GM19328 (cell line): ENCODE measurements at regions not wholly inside any gene's neighbourhood (a gene's known extent, or its start where the extent isn't known, plus 50 kb on each side); places are given as distances from the start of the nearest gene placed in this dataset.
"Not testable (repeated sequence)": the region's sequence is repeated elsewhere in the genome, so short reads cannot be mapped to it uniquely, and the experiment has no call there.

Experiments
- ATAC-seq: cut with Tn5 transposase; IDR thresholded peaks from one replicate; pipeline ENCODE4 v1.9.1; 2021; ENCODE audit warnings: mild to moderate bottlenecking, moderate library complexity; ENCODE audit not compliant: unreplicated experiment

DNA sequence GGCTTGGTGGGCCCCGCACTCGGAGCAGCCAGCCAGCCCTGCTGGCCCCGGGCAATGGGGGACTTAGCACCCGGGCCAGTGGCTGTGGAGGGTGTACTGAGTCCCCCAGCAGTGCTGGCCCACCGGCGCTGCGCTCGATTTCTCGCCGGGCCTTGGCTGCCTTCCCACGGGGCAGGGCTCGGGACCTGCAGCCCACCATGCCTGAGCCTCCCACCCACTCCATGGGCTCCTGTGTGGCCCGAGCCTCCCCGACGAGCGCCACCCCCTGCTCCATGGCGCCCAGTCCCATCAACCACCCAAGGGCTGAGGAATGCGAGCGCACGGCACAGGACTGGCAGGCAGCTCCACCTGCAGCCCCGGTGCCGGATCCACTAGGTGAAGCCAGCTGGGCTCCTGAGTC lies 202.2 kb downstream of the ZC3H11B start:
- ATAC-seq, result not testable (repeated sequence)

GRCh38 chr1:219405531-219406331 lies 207.2 kb downstream of the ZC3H11B start:
- ATAC-seq, result no peak

GRCh38 chr1:219404629-219405028 lies 208.3 kb downstream of the ZC3H11B start:
- ATAC-seq, result no peak

DNA sequence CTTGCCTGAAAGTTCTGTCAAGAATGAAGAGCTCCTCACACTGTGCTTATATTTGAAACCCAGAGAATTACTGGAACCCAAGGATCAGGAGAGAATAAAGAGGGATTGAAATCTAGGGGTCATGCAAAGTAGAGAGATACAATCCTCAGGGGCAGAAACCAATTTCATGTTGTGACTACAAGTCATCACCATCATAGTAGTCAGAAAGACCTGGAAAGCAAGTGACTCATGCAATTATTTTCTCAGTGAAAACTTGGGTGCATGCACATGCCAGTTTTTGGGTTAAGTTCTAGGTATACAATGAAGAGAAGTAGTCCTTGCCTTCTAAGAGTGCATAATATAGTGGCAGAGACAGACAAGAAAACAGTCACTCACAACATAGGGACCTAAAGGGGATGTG lies 210.0 kb downstream of the ZC3H11B start:
- no peak for ATAC-seq

- ATAC-seq, result no peak
These were observed 210.9 kb downstream of the ZC3H11B start for GRCh38 chr1:219401724-219402625.

- ATAC-seq, result no peak
These were observed 213.5 kb downstream of the ZC3H11B start for GRCh38 chr1:219399446-219399845.

DNA sequence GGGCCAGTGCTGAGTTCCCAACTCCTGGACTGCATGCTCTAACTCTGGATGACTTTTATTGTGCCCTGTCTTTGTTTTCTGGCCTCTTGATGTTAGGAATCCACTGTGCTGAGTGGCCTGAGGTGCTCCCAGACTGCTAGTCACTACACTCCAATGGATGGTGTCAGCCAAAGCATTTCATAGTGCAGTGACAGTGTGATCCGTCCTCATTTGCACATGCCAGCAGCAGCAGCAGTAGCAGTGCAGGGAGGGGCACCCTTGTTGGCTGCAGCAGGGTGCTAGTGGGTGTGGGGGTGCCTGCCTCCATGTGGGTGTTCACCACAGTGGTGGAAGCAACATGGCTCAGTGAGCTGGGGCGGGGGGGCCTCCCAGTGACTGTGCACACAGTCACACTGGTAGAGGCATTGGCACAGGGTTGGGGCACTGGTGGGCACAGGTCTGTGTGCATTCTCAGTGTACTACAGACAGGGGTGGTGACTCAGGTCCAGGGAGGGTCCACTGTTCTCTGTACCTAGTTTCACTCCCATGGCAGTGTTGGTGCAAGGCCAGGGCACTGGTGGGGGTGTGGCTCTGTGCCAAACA lies 214.0 kb downstream of the ZC3H11B start:
- no peak for ATAC-seq

DNA sequence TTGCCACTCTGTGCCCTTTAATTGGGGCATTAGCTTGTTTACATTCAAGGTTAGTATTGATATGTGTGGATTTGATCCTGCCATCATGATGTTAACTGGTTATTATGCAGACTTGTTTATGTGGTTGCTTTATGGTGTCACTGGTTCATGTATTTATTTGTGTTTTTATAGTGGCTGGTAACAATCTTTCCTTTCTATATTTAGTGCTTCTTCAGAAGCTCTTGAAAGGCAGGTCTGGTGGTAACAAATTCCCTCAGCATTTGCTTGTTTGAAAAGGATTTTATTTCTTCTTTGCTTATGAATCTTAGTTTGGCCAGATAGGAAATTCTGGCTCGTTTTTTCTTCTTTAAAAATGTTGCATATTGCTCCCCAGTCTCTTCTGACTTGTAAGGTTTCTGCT lies 215.4 kb downstream of the ZC3H11B start:
- no peak for ATAC-seq

DNA sequence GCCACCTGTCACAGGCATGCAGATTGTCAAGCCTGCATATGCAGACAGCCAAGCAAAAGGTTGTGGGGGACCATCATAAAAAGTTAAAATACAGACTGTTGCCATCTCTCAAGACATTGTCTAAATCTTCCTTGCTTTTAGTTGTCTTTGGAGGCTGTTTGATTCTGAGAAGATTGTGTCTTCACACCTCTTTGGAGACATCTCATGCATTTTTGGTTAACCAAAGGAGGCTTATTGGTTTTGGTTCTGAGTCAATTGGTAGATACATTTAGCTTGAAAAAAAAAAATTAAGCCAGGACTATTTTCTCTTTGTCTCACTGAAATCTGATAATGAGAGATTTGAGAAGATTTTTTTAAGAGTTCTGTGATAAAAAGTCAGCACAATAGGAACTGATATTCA lies 217.6 kb downstream of the LYPLAL1 start:
- ATAC-seq, result no peak

- no peak for ATAC-seq
These were observed 213.5 kb downstream of the LYPLAL1 start for GRCh38 chr1:219387211-219387610.

- peak; percentile 93 for ATAC-seq
These were observed 212.2 kb downstream of the LYPLAL1 start for GRCh38 chr1:219385787-219386427.

- no peak for ATAC-seq
These were observed 209.6 kb downstream of the LYPLAL1 start for GRCh38 chr1:219383281-219383680.

DNA sequence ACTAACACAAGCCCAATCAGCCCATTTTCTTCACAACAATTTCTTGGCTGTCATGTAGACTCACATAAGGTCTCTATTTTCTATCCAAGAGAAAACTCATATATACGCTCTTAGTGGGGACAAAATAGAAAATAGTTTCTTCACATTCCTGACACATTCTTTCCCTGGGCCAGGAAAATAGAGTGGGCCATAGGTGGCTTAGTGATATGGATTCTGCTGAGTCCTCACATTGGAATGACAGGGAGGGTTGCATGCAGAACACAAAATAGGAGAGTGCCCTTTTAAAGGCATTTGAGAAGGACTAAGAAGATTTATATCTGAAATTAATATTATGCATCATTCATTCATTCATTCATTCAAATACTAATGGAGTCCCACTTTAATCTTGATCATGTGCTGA lies 207.7 kb downstream of the LYPLAL1 start:
- no peak for ATAC-seq

GRCh38 chr1:219380463-219380862 lies 206.8 kb downstream of the LYPLAL1 start:
- no peak for ATAC-seq

GRCh38 chr1:219379691-219380090 lies 206.0 kb downstream of the LYPLAL1 start:
- no peak for ATAC-seq

DNA sequence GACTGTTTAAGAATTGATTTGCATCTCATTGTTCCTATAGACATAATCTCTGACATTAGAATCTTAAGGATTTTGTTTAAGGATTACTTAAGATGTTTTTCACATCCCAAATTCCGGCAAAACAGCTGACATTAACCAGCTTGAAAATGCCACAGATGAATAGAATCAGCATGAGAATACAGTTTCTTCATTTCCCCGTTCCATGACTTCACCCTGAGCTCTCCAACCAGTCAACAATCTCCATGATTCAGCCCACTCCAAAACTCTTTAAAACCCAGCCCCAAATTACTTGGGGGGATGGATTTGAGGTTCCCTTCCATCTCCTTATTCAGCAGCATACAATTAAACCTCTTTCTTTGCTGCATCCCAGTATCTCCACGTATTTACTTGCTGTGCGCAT lies 201.0 kb downstream of the LYPLAL1 start:
- no peak for ATAC-seq

DNA sequence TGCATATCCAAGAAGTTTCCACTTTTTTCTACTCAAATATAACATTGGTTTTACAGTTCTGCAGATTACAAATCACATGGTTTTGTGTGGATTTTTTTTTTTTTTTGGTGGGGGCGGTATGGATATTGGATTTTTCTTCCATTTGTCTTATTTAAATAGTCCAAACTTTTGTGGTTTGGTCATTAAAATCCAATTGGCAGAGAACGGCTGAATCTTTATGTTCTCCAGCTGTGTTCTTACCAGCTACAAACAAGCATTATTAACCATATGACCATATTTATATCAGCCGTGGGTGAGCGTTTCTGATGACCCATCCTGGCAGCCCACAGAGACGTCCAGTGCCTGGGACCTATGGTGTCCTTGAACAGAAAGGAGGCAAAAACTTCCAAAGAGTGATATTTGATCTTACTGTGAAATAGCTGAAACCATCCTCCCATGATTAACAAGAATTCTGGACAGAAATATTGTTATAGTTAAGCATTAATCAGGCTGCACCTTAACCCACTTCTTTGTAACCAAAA lies 200.4 kb downstream of the LYPLAL1 start:
- ATAC-seq, result no peak

GRCh38 chr1:219373616-219373935 lies 199.9 kb downstream of the LYPLAL1 start:
- ATAC-seq, result no peak

- ATAC-seq, result no peak
These were observed 199.4 kb downstream of the LYPLAL1 start for GRCh38 chr1:219372916-219373615.

- no peak for ATAC-seq
These were observed 197.8 kb downstream of the LYPLAL1 start for GRCh38 chr1:219371471-219371870.
